CD4-positive, alpha-beta T cell (primary cell): ENCODE measurements at regions not wholly inside any gene's neighbourhood (a gene's known extent, or its start where the extent isn't known, plus 50 kb on each side); places are given as distances from the start of the nearest gene placed in this dataset.

ENCODE experiments used
- ATAC-seq: fragments of 200-7000 bp; cut with Tn5 transposase; one replicate; pipeline ENCODE4 v1.10.0; 2022; ENCODE audit warnings: mild to moderate bottlenecking; ENCODE audit not compliant: poor library complexity
- CTCF ChIA-PET: fragments of 350-600 bp; sonication (Branson Sonifier 250); formaldehyde crosslinking; loops from one replicate; lab custom pipeline; 2021; ENCODE audit warnings: antibody characterized with exemption, inconsistent platforms; lab: Charles Lee
- POLR2A ChIA-PET: fragments of 350-600 bp; sonication (Branson Sonifier 250); formaldehyde crosslinking; loops from one replicate; lab custom pipeline; 2021; ENCODE audit warnings: antibody characterized with exemption, inconsistent platforms; lab: Charles Lee
- DNase-seq, 14 experiments: peaks; one replicate each; pipeline ENCODE4 v3.0.0-alpha.2; 2013 to 2020; ENCODE audit warnings: mixed read lengths in 2 of 14
- H3K27ac ChIP-seq, 2 donors: one replicate each; pipeline versions ENCODE4 v1.5.1 to v1.7.0; 2013; ENCODE audit warnings: low read length in 2 of 2, low read depth in 1 of 2, mild to moderate bottlenecking in 1 of 2
- H3K27me3 ChIP-seq, 2 experiments: 1 replicate in 1 of 2; 2 replicates in 1 of 2; pipeline versions ENCODE4 v1.6.1 to v1.7.0; 2013; ENCODE audit warnings: low read length in 2 of 2, control low read depth in 1 of 2, mild to moderate bottlenecking in 1 of 2, moderate library complexity in 1 of 2; ENCODE audit not compliant: insufficient read depth in 2 of 2, control insufficient read depth in 1 of 2
- H3K36me3 ChIP-seq: one replicate; pipeline ENCODE4 v1.6.1; 2013; ENCODE audit warnings: low read length, control low read depth; ENCODE audit not compliant: insufficient read depth
- H3K4me1 ChIP-seq: one replicate; pipeline ENCODE4 v1.6.1; 2013; ENCODE audit warnings: low read length, control low read depth; ENCODE audit not compliant: insufficient read depth
- H3K4me3 ChIP-seq: one replicate; pipeline ENCODE4 v1.5.1; 2013; ENCODE audit warnings: mild to moderate bottlenecking, low read length, moderate library complexity
- H3K9me3 ChIP-seq, 2 experiments: 1 replicate in 1 of 2; 2 replicates in 1 of 2; pipeline versions ENCODE4 v1.6.1 to v1.7.0; 2013; ENCODE audit warnings: low read length in 2 of 2, mild to moderate bottlenecking in 2 of 2, control low read depth in 1 of 2, moderate library complexity in 1 of 2; ENCODE audit not compliant: control insufficient read depth in 1 of 2, insufficient read depth in 1 of 2
- H3K27ac Mint-ChIP-seq: one replicate; pipeline ENCODE4 v1.8.0; 2020; ENCODE audit warnings: mixed read lengths
- H3K27me3 Mint-ChIP-seq: one replicate; pipeline ENCODE4 v1.8.0; 2021; ENCODE audit warnings: mixed read lengths
- H3K36me3 Mint-ChIP-seq: one replicate; pipeline ENCODE4 v1.8.0; 2021; ENCODE audit warnings: low read depth, mixed read lengths
- H3K4me1 Mint-ChIP-seq: one replicate; pipeline ENCODE4 v1.8.0; 2021; ENCODE audit warnings: low read depth, mixed read lengths
- H3K4me3 Mint-ChIP-seq: one replicate; pipeline ENCODE4 v1.8.0; 2020; ENCODE audit warnings: mild to moderate bottlenecking, mixed read lengths
- H3K9me3 Mint-ChIP-seq: one replicate; pipeline ENCODE4 v1.8.0; 2020; ENCODE audit warnings: mixed read lengths
- CTCF ChIP-seq: fragments of 200-600 bp; IDR thresholded peaks from one replicate; pipeline ENCODE4 v1.8.0; 2022; ENCODE audit warnings: antibody characterized with exemption, mild to moderate bottlenecking
- intact Hi-C, 2 experiments: fragments of 100-400 bp; cut with DNase I in 1 of 2; cut with micrococcal nuclease in 1 of 2; formaldehyde crosslinking; loops; one replicate each; pipeline versions ENCODE4 v1.15.1 to v1.9.0; 2023 to 2025; cut with DNase I, micrococcal nuclease

DNA sequence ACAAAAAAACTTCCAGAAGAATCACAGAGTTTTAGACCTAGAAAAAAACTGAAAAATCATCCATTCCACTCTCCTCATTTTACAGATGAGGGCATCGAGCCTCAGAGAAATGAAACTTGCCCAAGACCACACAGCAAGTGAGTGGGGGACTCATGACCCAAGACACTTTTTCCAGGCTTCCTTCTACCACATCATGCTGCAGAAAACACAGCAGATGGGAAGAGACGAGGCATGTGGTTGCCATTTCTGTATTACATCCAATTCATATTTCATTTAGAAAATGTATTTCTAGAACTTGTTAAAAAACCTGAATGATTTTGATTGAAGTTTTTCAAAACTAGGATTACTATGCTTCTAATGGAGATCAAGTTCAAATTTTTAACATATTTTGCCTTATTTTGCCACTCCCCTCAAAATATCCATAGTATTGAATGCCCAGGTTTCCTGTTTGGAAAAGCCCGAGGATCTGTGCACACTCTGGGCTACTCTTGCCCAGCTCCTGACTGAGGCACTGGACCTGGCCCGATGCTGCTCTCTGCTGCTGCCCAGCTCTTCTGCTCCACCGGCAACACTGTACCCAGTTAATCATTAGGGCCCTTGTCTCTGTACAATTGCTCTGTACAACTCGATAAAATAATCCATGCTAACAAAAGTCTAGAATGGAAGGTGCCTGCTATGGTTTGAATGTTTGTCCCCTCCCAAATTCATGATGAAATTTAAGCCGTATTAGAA lies 157.4 kb downstream of the EFNB2 start:
- DNase-seq (no peak), ATAC-seq (no peak)
- Histone ChIP-seq H3K36me3 (no peaks in the 10 kb centered on the region), H3K27ac (no peak overlapping the region), H3K4me3 (no peak overlapping the region), H3K9me3 (peaks cover 0 to 17% of the 10 kb centered on the region in 2 experiments), H3K27me3 (peaks cover 0 to 3% of the 10 kb centered on the region in 2 experiments), H3K4me1 (no peaks in the 10 kb centered on the region)
- ChIA-PET CTCF (no interaction called here), POLR2A (no interaction called here)
- Mint-ChIP-seq H3K36me3 (no peaks in the 10 kb centered on the region), H3K27ac (no peak overlapping the region), H3K4me1 (no peaks in the 10 kb centered on the region), H3K27me3 (no peaks in the 10 kb centered on the region), H3K4me3 (no peak overlapping the region), H3K9me3 (no peaks in the 10 kb centered on the region)
- intact Hi-C loops: no loop called here
- TF ChIP-seq CTCF: no peak

DNA sequence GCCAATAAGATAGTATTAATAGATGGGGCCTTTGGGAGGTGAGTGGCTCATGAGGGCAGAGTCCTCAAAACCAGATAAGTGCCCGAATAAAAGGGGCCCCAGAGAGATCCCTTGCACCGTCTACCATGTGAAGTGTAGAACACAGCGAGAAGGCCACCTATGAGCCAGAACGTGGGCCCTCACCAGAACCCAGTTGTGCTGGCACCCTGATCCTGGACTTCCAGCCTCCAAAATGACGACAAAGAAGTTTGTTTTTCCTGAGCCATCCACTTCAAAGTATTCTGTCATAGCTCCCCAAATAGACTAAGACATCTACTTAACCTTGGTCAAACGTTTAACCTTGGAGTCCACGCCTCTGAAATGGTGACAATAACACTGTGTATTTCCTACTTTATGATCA lies 158.1 kb downstream of the EFNB2 start:
- Mint-ChIP-seq H3K27ac (no peak overlapping the region), H3K27me3 (no peaks in the 10 kb centered on the region), H3K4me1 (no peaks in the 10 kb centered on the region), H3K4me3 (no peak overlapping the region), H3K9me3 (no peaks in the 10 kb centered on the region), H3K36me3 (no peaks in the 10 kb centered on the region)
- no peaks in the 10 kb centered on the region for H3K4me1 ChIP-seq
- peaks cover 0 to 17% of the 10 kb centered on the region in 2 experiments for H3K9me3 ChIP-seq
- ChIA-PET POLR2A (no interaction called here), CTCF (no interaction called here)
- no peak for DNase-seq
- intact Hi-C loops: no loop called here
- H3K27me3 ChIP-seq: peaks cover 0 to 3% of the 10 kb centered on the region in 2 experiments
- no peak overlapping the region for H3K27ac ChIP-seq
- no peak for ATAC-seq
- H3K4me3 ChIP-seq: no peak overlapping the region
- no peaks in the 10 kb centered on the region for H3K36me3 ChIP-seq
- no peak for TF ChIP-seq CTCF

- ChIA-PET POLR2A (no interaction called here), CTCF (no interaction called here)
- H3K4me3 ChIP-seq: no peak overlapping the region
- TF ChIP-seq CTCF: no peak
- Mint-ChIP-seq H3K27ac (no peak overlapping the region), H3K27me3 (no peaks in the 10 kb centered on the region), H3K9me3 (no peaks in the 10 kb centered on the region), H3K36me3 (no peaks in the 10 kb centered on the region), H3K4me1 (no peaks in the 10 kb centered on the region), H3K4me3 (no peak overlapping the region)
- DNase-seq (no peak), ATAC-seq (no peak)
- peaks cover 0 to 3% of the 10 kb centered on the region in 2 experiments for H3K27me3 ChIP-seq
- intact Hi-C loops: no loop called here
- H3K27ac ChIP-seq: no peak overlapping the region
- H3K36me3 ChIP-seq: no peaks in the 10 kb centered on the region
- no peaks in the 10 kb centered on the region for H3K4me1 ChIP-seq
- peaks cover 0 to 17% of the 10 kb centered on the region in 2 experiments for H3K9me3 ChIP-seq
Observed at GRCh38 chr13:106376401-106377112, 158.9 kb downstream of the EFNB2 start.
